Skin epidermis (tissue), 12 donors: ENCODE measurements at regions not wholly inside any gene's neighbourhood (a gene's known extent, or its start where the extent isn't known, plus 50 kb on each side); places are given as distances from the start of the nearest gene placed in this dataset.
"Not testable (repeated sequence)": the region's sequence is repeated elsewhere in the genome, so short reads cannot be mapped to it uniquely, and the experiment has no call there.

Source experiments
- H3K27ac ChIP-seq, 21 experiments: fragments of 200-600 bp; sonication (generic) in 11 of 21; one replicate each; pipeline ENCODE4 v1.5.0; 2020; ENCODE audit warnings: mild to moderate bottlenecking in 3 of 21, inconsistent platforms in 2 of 21, moderate library complexity in 2 of 21
- H3K4me3 ChIP-seq, 7 experiments: fragments of 200-600 bp; sonication (generic) in 2 of 7; one replicate each; pipeline ENCODE4 v1.5.0; 2020; ENCODE audit warnings: inconsistent platforms in 2 of 7, mild to moderate bottlenecking in 2 of 7, moderate library complexity in 1 of 7

GRCh38 chrX:65891817-65892216, 148.1 kb downstream of the VSIG4 start:
- not testable (repeated sequence) for H3K4me3 ChIP-seq, H3K27ac ChIP-seq

- not testable (repeated sequence) for H3K27ac ChIP-seq, H3K4me3 ChIP-seq
These were observed 151.7 kb downstream of the VSIG4 start for GRCh38 chrX:65888150-65888549.

- no peak overlapping the region for H3K27ac ChIP-seq
- H3K4me3 ChIP-seq, result no peak overlapping the region
These were observed 156.3 kb downstream of the VSIG4 start for GRCh38 chrX:65883556-65883955.

GRCh38 chrX:65879977-65880799, 159.7 kb downstream of the VSIG4 start:
- H3K27ac ChIP-seq, result no peak overlapping the region
- H3K4me3 ChIP-seq, result no peak overlapping the region

GRCh38 chrX:65878456-65878855, 161.4 kb downstream of the VSIG4 start:
- H3K27ac ChIP-seq, result no peak overlapping the region
- no peak overlapping the region for H3K4me3 ChIP-seq

- Histone ChIP-seq H3K4me3 (no peak overlapping the region), H3K27ac (no peak overlapping the region)
These were observed 161.9 kb downstream of the VSIG4 start for GRCh38 chrX:65877953-65878352.

GRCh38 chrX:65875614-65876013, 164.3 kb downstream of the VSIG4 start:
- H3K4me3 ChIP-seq, H3K27ac ChIP-seq: not testable (repeated sequence)

- H3K27ac ChIP-seq, result no peak overlapping the region
- H3K4me3 ChIP-seq, result no peak overlapping the region
These were observed 165.1 kb downstream of the VSIG4 start for GRCh38 chrX:65874765-65875164.

- Histone ChIP-seq H3K27ac (no peak overlapping the region), H3K4me3 (no peak overlapping the region)
These were observed 165.8 kb downstream of the VSIG4 start for GRCh38 chrX:65874110-65874509.

GRCh38 chrX:65873385-65873784, 166.5 kb downstream of the VSIG4 start:
- Histone ChIP-seq H3K4me3 (no peak overlapping the region), H3K27ac (no peak overlapping the region)

- Histone ChIP-seq H3K27ac (no peak overlapping the region), H3K4me3 (no peak overlapping the region)
These were observed 168.1 kb downstream of the VSIG4 start for GRCh38 chrX:65871671-65872311.

- not testable (repeated sequence) for H3K27ac ChIP-seq, H3K4me3 ChIP-seq
These were observed 169.3 kb downstream of the VSIG4 start for GRCh38 chrX:65870544-65870943.

- Histone ChIP-seq H3K4me3 (no peak overlapping the region), H3K27ac (no peak overlapping the region)
These were observed 173.1 kb downstream of the VSIG4 start for GRCh38 chrX:65866773-65867172.

GRCh38 chrX:65866146-65866545, 173.7 kb downstream of the VSIG4 start:
- H3K4me3 ChIP-seq, result no peak overlapping the region
- H3K27ac ChIP-seq, result no peak overlapping the region

- Histone ChIP-seq H3K4me3 (no peak overlapping the region), H3K27ac (no peak overlapping the region)
These were observed 177.2 kb downstream of the VSIG4 start for GRCh38 chrX:65862638-65863037.

- Histone ChIP-seq H3K27ac (no peak overlapping the region), H3K4me3 (no peak overlapping the region)
These were observed 180.6 kb downstream of the VSIG4 start for GRCh38 chrX:65859299-65859698.

- H3K27ac ChIP-seq, H3K4me3 ChIP-seq: not testable (repeated sequence)
These were observed 185.4 kb downstream of the VSIG4 start for GRCh38 chrX:65854437-65854836.

- H3K27ac ChIP-seq, H3K4me3 ChIP-seq: not testable (repeated sequence)
These were observed 183.9 kb downstream of the MSN start for GRCh38 chrX:65851306-65851705.

GRCh38 chrX:65850821-65851220, 183.4 kb downstream of the MSN start:
- not testable (repeated sequence) for H3K4me3 ChIP-seq, H3K27ac ChIP-seq

GRCh38 chrX:65846974-65847373, 179.5 kb downstream of the MSN start:
- Histone ChIP-seq H3K4me3 (no peak overlapping the region), H3K27ac (no peak overlapping the region)

- Histone ChIP-seq H3K27ac (no peak overlapping the region), H3K4me3 (no peak overlapping the region)
These were observed 173.8 kb downstream of the MSN start for GRCh38 chrX:65841263-65841662.
